ENCODE measurements at regions not wholly inside any gene's neighbourhood (a gene's known extent, or its start where the extent isn't known, plus 50 kb on each side); places are given as distances from the start of the nearest gene placed in this dataset.

DNA sequence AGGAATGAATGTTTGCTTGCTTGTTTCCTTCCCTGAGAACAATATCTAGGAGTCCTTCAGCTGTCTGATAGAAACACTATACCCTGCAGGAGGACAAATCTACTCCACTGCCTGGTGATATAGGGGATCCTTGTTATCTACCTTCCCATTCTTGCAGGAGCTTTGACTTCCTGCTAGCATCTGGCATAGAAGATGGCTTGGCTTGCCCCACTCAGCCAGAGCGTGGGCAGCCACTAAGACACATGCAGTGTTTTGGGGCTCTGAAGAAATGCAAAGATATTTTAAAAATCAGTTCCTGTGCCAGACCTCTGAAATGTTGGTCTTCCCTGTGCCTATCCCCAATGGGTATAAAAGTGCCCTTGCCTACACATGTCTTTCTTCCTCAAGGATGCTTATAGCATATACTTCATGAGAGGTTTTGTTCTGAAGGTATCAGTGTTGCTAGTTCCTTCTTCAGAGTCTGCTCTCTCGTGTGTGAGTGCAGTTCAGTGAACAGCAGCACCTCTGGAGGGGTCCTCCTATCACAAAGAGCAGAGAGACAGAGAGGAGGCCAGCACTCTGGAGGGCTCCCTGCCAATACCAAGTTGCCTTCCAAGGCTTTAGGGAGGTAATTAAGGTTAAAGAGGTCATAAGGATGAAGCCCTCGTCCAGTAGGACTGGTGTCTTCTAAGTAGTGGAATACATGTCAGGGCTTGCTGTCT is 149.1 kb upstream of the CALCR start:
- Histone ChIP-seq H3K27me3 (ENCODE audit: control insufficient read depth, insufficient read depth, low read length) (peaks cover 5% of the 10 kb centered on the region), H2AK5ac (ENCODE audit: low read depth, low read length) (no peak overlapping the region), H2BK15ac (ENCODE audit: low read depth, low read length) (no peak overlapping the region), H3K4me2 (ENCODE audit: low read depth, low read length) (no peak overlapping the region), H2AFZ (replicated peaks; ENCODE audit: low read length, poor library complexity) (no peak overlapping the region), H3K4ac (ENCODE audit: low read depth, low read length) (no peak overlapping the region), H2BK5ac (ENCODE audit: low read depth, low read length, poor library complexity, severe bottlenecking) (no peak overlapping the region), H4K5ac (ENCODE audit: low read depth, low read length) (no peak overlapping the region), H4K91ac (ENCODE audit: insufficient read depth, low read depth, low read length) (no peak overlapping the region), H4K8ac (ENCODE audit: low read depth in 2 of 2, low read length in 2 of 2) (no peak overlapping the region), H3K4me1 (ENCODE audit: control insufficient read depth, insufficient read depth, low read length) (no peaks in the 10 kb centered on the region), H2BK120ac (ENCODE audit: low read depth, low read length) (no peak overlapping the region), H3K18ac (ENCODE audit: low read depth, low read length) (no peak overlapping the region), H3K79me1 (ENCODE audit: low read depth in 1 of 2, low read length in 2 of 2) (no peaks in the 10 kb centered on the region), H3K27ac (ENCODE audit: insufficient read depth, low read length) (no peak overlapping the region), H3K9me3 (ENCODE audit: control insufficient read depth, insufficient read depth, low read length) (no peaks in the 10 kb centered on the region), H3K9me1 (ENCODE audit: insufficient read depth, low read length) (no peaks in the 10 kb centered on the region), H2BK20ac (ENCODE audit: low read depth, low read length) (no peak overlapping the region), H3K9ac (ENCODE audit: low read depth, low read length) (no peak overlapping the region), H3K56ac (ENCODE audit: extremely low read depth, insufficient read depth, low read length) (no peak overlapping the region), H3K4me3 (ENCODE audit: insufficient read depth, low read depth, low read length) (no peak overlapping the region), H4K20me1 (ENCODE audit: insufficient read depth, low read length) (no peaks in the 10 kb centered on the region), H3K23ac (ENCODE audit: low read depth, low read length) (no peak overlapping the region), H3K36me3 (ENCODE audit: control insufficient read depth, insufficient read depth, low read length) (no peaks in the 10 kb centered on the region), H3K14ac (replicated peaks; ENCODE audit: low read depth, low read length) (no peak overlapping the region), H2AK9ac (replicated peaks; ENCODE audit: low read depth, low read length, poor library complexity) (no peak overlapping the region)
- DNase-seq: no peak
- BruUV-seq (replicated peaks): no TSS peak
- ChIA-PET POLR2A (ENCODE audit: unreplicated experiment) (no interaction called here), CTCF (no interaction called here)
- in situ Hi-C loops (cut with MboI; ENCODE audit: low sequenced_read_pairs): no loop called here
- ATAC-seq (ENCODE audit: low read depth): no peak
- intact Hi-C loops (cut with micrococcal nuclease): no loop called here
- WGBS, 2 experiments (ENCODE audit: extremely low coverage in 2 of 2, insufficient read length in 1 of 2): no CpG with 5 or more reads among the region's 3 CpGs
- TF ChIP-seq CEBPB (IDR thresholded peaks at IDR 0.05; ENCODE audit: low read depth, low read length) (no peak), MAZ (IDR thresholded peaks at IDR 0.05; ENCODE audit: borderline replicate concordance, low read depth, low read length) (no peak), NFE2L2 (IDR thresholded peaks at IDR 0.05; ENCODE audit: low read depth, low read length) (no peak), RCOR1 (IDR thresholded peaks at IDR 0.05; ENCODE audit: insufficient replicate concordance, low read length) (no peak), RAD21 (IDR thresholded peaks at IDR 0.05; ENCODE audit: low read length) (no peak), FOS (IDR thresholded peaks at IDR 0.05; ENCODE audit: low read depth, low read length) (no peak), CHD1 (IDR thresholded peaks at IDR 0.05; ENCODE audit: low read depth, low read length) (no peak), SMC3 (IDR thresholded peaks at IDR 0.05; ENCODE audit: low read depth, low read length) (no peak)
- TF ChIP-seq, protein P1, sequence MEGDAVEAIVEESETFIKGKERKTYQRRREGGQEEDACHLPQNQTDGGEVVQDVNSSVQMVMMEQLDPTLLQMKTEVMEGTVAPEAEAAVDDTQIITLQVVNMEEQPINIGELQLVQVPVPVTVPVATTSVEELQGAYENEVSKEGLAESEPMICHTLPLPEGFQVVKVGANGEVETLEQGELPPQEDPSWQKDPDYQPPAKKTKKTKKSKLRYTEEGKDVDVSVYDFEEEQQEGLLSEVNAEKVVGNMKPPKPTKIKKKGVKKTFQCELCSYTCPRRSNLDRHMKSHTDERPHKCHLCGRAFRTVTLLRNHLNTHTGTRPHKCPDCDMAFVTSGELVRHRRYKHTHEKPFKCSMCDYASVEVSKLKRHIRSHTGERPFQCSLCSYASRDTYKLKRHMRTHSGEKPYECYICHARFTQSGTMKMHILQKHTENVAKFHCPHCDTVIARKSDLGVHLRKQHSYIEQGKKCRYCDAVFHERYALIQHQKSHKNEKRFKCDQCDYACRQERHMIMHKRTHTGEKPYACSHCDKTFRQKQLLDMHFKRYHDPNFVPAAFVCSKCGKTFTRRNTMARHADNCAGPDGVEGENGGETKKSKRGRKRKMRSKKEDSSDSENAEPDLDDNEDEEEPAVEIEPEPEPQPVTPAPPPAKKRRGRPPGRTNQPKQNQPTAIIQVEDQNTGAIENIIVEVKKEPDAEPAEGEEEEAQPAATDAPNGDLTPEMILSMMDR (conservative IDR thresholded peaks at IDR 0.05; ENCODE audit: low read depth, low read length): no peak
- dilution Hi-C loops (cut with HindIII; ENCODE audit: low sequenced_read_pairs, unreplicated experiment): no loop called here

All from IMR-90 (cell line).